Endodermal cell (in vitro differentiated cells): ENCODE measurements at regions not wholly inside any gene's neighbourhood (a gene's known extent, or its start where the extent isn't known, plus 50 kb on each side); places are given as distances from the start of the nearest gene placed in this dataset.
A peak's percentile ranks its signal among the peaks of the same experiment; 100 is the strongest.

Experiments
- DNase-seq: peaks from one replicate; pipeline ENCODE4 v3.0.0-alpha.2; 2017
- H3K27ac ChIP-seq: 2 replicates; pipeline ENCODE4 v1.5.1; 2013; ENCODE audit warnings: mild to moderate bottlenecking, low read depth, low read length, moderate library complexity
- H3K27me3 ChIP-seq: 2 replicates; pipeline ENCODE4 v1.6.1; 2013; ENCODE audit warnings: mild to moderate bottlenecking, low read length, moderate library complexity; ENCODE audit not compliant: insufficient read depth, control insufficient read depth, poor library complexity, severe bottlenecking
- H3K36me3 ChIP-seq: 2 replicates; pipeline ENCODE4 v1.7.0; 2013; ENCODE audit warnings: mild to moderate bottlenecking, low read length, moderate library complexity; ENCODE audit not compliant: control insufficient read depth, insufficient read depth
- H3K4me1 ChIP-seq: one replicate; pipeline ENCODE4 v1.7.0; 2013; ENCODE audit warnings: low read length; ENCODE audit not compliant: control insufficient read depth, insufficient read depth
- H3K4me3 ChIP-seq: 2 replicates; pipeline ENCODE4 v1.5.1; 2013; ENCODE audit warnings: mild to moderate bottlenecking, low read length, moderate library complexity
- H3K9ac ChIP-seq: 2 replicates; pipeline ENCODE4 v1.6.1; 2013; ENCODE audit warnings: mild to moderate bottlenecking, low read length, moderate library complexity; ENCODE audit not compliant: poor library complexity, severe bottlenecking; ENCODE audit errors: extremely low read depth
- H3K9me3 ChIP-seq: 2 replicates; pipeline ENCODE4 v1.6.1; 2013; ENCODE audit warnings: mild to moderate bottlenecking, low read length, moderate library complexity; ENCODE audit not compliant: control insufficient read depth
- H3K27ac Mint-ChIP-seq: 2 replicates; pipeline ENCODE4 v1.8.0; 2020; ENCODE audit warnings: mixed read lengths
- H3K27me3 Mint-ChIP-seq: 2 replicates; pipeline ENCODE4 v1.8.0; 2021; ENCODE audit warnings: mild to moderate bottlenecking, mixed read lengths; ENCODE audit not compliant: insufficient read depth
- H3K36me3 Mint-ChIP-seq: 2 replicates; pipeline ENCODE4 v1.8.0; 2020; ENCODE audit warnings: low read depth, mixed read lengths
- H3K4me1 Mint-ChIP-seq: 2 replicates; pipeline ENCODE4 v1.8.0; 2020; ENCODE audit warnings: mixed read lengths
- H3K4me3 Mint-ChIP-seq: 2 replicates; pipeline ENCODE4 v1.8.0; 2020; ENCODE audit warnings: mild to moderate bottlenecking, moderate library complexity, mixed read lengths
- H3K9me3 Mint-ChIP-seq: 2 replicates; pipeline ENCODE4 v1.8.0; 2020; ENCODE audit warnings: mild to moderate bottlenecking, mixed read lengths
- WGBS, 2 experiments: methylation state at CpG; one replicate each; pipeline versions ENCODE4 v1.1.5 to v1.1.7; 2013; ENCODE audit warnings: missing lambda C conversion rate in 2 of 2, mixed read lengths in 1 of 2; ENCODE audit not compliant: insufficient coverage in 1 of 2, insufficient read length in 1 of 2; 5-methylcytosine and 5-hydroxymethylcytosine counted together
- TF ChIP-seq, protein P1 (sequence below): fragments of 200-600 bp; sonication (generic); conservative IDR thresholded peaks from 2 replicates; pipeline ENCODE4 v1.5.0; 2021; ENCODE audit warnings: antibody characterized with exemption, mild to moderate bottlenecking

DNA sequence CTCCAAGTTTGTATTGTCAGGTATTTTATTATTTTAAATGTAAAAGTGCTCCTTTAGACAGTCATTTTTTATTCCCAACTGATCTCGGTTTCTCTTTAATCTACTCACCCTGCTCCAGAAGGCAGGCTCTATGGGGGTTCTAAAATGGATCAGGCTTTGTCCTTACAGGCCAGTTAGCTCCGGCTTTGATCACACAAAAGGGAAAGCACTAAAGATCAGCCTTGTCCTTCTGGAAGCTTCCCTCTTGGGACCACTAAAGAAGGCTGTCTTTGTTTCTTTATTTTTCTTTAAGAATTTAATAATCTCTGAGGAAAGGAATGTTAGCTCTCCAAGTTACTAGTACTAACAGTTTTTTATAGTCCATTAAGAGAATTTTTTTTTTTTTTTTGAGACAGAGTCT, 560.5 kb upstream of the ZNF717 start:
- Histone ChIP-seq H3K4me1 (no peaks in the 10 kb centered on the region), H3K9ac (no peak overlapping the region), H3K27me3 (no peaks in the 10 kb centered on the region), H3K4me3 (no peak overlapping the region), H3K27ac (no peak overlapping the region), H3K36me3 (no peaks in the 10 kb centered on the region), H3K9me3 (no peaks in the 10 kb centered on the region)
- TF ChIP-seq, protein P1, sequence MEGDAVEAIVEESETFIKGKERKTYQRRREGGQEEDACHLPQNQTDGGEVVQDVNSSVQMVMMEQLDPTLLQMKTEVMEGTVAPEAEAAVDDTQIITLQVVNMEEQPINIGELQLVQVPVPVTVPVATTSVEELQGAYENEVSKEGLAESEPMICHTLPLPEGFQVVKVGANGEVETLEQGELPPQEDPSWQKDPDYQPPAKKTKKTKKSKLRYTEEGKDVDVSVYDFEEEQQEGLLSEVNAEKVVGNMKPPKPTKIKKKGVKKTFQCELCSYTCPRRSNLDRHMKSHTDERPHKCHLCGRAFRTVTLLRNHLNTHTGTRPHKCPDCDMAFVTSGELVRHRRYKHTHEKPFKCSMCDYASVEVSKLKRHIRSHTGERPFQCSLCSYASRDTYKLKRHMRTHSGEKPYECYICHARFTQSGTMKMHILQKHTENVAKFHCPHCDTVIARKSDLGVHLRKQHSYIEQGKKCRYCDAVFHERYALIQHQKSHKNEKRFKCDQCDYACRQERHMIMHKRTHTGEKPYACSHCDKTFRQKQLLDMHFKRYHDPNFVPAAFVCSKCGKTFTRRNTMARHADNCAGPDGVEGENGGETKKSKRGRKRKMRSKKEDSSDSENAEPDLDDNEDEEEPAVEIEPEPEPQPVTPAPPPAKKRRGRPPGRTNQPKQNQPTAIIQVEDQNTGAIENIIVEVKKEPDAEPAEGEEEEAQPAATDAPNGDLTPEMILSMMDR, result no peak
- no peaks in the 10 kb centered on the region for H3K36me3 Mint-ChIP-seq
- H3K27me3 Mint-ChIP-seq, result no peaks in the 10 kb centered on the region
- H3K27ac Mint-ChIP-seq, result peak overlapping the region; percentile 53
- H3K4me3 Mint-ChIP-seq, result no peak overlapping the region
- DNase-seq, result no peak
- WGBS, 2 experiments, result 100% methylated on average over 2 of the region's 2 CpGs; no CpG with 5 or more reads in 1 of the 2 experiments
- no peaks in the 10 kb centered on the region for H3K9me3 Mint-ChIP-seq
- H3K4me1 Mint-ChIP-seq, result no peaks in the 10 kb centered on the region

DNA sequence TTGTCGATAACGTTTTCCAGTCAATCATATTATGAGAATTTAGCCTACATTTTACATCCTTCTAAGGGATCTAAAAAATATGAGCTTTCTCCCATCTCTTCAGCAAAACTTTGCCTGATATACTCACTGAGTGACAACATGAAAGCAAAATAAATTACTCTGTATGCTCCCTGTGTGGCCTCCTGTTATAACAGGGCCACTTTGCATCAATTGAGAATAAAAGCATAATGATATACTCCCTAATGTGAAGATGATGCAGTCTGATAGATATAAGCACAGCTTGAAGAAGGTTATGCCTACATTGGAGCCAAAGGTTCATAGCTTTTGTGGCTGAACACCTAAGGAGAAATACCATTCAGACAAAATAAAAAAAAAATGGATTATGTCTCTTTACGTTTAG, 561.3 kb upstream of the ZNF717 start:
- no peaks in the 10 kb centered on the region for H3K36me3 Mint-ChIP-seq
- WGBS, 2 experiments, result 89 to 98% methylated on average over 2 to 3 of the region's 3 CpGs
- Histone ChIP-seq H3K36me3 (no peaks in the 10 kb centered on the region), H3K9ac (no peak overlapping the region), H3K9me3 (no peaks in the 10 kb centered on the region), H3K4me1 (no peaks in the 10 kb centered on the region), H3K27me3 (no peaks in the 10 kb centered on the region), H3K4me3 (no peak overlapping the region), H3K27ac (no peak overlapping the region)
- H3K9me3 Mint-ChIP-seq, result no peaks in the 10 kb centered on the region
- no peaks in the 10 kb centered on the region for H3K4me1 Mint-ChIP-seq
- H3K27ac Mint-ChIP-seq, result no peak overlapping the region
- TF ChIP-seq, protein P1, result no peak
- no peak overlapping the region for H3K4me3 Mint-ChIP-seq
- no peak for DNase-seq
- H3K27me3 Mint-ChIP-seq, result no peaks in the 10 kb centered on the region

DNA sequence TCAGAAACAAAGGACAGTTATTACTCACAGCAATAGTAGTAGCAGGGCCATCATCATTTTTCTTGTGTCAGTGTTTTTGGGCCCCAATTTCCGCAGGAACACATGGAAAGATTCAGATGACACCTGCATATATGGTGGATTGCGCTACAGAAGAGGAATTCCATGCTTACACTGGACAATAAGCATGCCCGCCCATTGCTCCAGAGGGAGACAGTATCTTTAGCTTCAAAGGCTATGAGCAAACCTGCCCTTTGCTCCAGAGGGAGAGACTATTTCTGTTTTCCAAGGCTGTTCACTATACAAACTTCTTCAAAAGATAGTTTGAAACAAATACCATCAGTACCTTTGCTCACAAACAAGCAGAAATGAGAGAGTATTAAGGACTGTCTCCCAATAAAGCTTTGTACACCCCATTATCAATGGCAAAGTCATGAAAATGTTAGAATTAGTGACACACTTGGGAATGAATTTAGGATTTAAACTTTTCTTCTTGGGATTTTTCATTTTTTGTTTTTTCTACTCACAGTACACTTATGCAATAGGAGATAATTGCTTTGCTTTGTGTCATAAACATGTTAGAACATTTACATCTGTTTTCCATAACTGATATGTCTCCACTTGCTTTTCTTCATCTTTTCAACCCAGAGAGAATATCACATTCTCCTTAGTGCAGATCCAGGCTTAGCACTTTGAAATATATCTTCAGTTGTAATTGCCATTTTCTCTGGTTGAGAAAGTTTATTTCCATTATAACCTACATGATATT, 564.5 kb upstream of the ZNF717 start:
- H3K9me3 ChIP-seq, result no peaks in the 10 kb centered on the region
- H3K4me1 ChIP-seq, result no peaks in the 10 kb centered on the region
- Mint-ChIP-seq H3K4me3 (no peak overlapping the region), H3K9me3 (no peaks in the 10 kb centered on the region), H3K27me3 (no peaks in the 10 kb centered on the region), H3K27ac (no peak overlapping the region), H3K4me1 (peaks cover 14% of the 10 kb centered on the region), H3K36me3 (no peaks in the 10 kb centered on the region)
- H3K4me3 ChIP-seq, result no peak overlapping the region
- H3K36me3 ChIP-seq, result no peaks in the 10 kb centered on the region
- WGBS, 2 experiments, result 95 to 100% methylated on average over 2 to 3 of the region's 3 CpGs
- no peak overlapping the region for H3K27ac ChIP-seq
- no peaks in the 10 kb centered on the region for H3K27me3 ChIP-seq
- H3K9ac ChIP-seq, result no peak overlapping the region
- no peak for DNase-seq
- TF ChIP-seq, protein P1, result no peak
